ENCODE measurements at regions not wholly inside any gene's neighbourhood (a gene's known extent, or its start where the extent isn't known, plus 50 kb on each side); places are given as distances from the start of the nearest gene placed in this dataset.

DNA sequence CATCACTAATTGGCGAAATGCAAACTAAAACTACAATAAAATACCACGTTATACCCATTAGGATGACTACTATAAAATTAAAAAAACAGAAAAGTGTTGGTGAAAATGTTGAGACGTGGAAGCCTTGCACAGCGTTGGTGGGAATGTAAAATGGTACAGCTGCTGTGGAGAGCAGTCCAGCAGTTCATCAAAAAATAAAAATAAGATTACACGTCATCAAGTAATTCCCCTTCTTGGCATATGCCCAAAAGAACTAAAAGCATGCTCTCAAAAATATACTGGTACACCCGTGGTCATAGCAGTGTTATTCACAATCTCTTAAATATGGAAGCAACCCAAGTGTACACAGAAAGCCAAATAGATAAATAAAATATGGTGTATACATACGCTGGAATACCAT, 71.8 kb upstream of the NDN start:
- POLR2A ChIA-PET, result no interaction called here

DNA sequence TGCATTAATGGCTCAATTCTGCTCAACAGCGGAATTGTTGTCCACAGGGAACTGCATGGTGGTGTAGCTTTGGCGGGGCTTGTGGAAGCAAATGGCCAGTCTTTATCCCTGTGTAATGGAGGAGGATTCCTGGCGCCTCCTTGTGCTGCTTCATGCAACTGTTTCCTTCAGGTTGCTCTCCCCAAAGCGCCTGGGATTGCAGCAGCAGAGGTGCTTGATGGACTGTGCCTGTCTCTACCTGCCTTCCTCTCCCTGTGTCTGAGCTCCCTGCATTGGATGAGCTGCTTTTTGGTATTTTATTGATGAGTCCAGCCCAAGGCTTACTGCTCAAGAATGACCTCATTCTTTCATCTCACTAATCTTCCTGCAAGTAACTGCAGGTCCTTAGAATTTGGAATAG, 72.9 kb upstream of the NDN start:
- TF ChIP-seq TP53 (CRISPR knock-in tag; IDR thresholded peaks at IDR 0.05), result no peak
- TF ChIP-seq, protein P1, sequence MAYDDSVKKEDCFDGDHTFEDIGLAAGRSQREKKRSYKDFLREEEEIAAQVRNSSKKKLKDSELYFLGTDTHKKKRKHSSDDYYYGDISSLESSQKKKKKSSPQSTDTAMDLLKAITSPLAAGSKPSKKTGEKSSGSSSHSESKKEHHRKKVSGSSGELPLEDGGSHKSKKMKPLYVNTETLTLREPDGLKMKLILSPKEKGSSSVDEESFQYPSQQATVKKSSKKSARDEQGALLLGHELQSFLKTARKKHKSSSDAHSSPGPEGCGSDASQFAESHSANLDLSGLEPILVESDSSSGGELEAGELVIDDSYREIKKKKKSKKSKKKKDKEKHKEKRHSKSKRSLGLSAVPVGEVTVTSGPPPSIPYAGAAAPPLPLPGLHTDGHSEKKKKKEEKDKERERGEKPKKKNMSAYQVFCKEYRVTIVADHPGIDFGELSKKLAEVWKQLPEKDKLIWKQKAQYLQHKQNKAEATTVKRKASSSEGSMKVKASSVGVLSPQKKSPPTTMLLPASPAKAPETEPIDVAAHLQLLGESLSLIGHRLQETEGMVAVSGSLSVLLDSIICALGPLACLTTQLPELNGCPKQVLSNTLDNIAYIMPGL (CRISPR knock-in tag; IDR thresholded peaks at IDR 0.05), result no peak
- TF ChIP-seq, protein P2, sequence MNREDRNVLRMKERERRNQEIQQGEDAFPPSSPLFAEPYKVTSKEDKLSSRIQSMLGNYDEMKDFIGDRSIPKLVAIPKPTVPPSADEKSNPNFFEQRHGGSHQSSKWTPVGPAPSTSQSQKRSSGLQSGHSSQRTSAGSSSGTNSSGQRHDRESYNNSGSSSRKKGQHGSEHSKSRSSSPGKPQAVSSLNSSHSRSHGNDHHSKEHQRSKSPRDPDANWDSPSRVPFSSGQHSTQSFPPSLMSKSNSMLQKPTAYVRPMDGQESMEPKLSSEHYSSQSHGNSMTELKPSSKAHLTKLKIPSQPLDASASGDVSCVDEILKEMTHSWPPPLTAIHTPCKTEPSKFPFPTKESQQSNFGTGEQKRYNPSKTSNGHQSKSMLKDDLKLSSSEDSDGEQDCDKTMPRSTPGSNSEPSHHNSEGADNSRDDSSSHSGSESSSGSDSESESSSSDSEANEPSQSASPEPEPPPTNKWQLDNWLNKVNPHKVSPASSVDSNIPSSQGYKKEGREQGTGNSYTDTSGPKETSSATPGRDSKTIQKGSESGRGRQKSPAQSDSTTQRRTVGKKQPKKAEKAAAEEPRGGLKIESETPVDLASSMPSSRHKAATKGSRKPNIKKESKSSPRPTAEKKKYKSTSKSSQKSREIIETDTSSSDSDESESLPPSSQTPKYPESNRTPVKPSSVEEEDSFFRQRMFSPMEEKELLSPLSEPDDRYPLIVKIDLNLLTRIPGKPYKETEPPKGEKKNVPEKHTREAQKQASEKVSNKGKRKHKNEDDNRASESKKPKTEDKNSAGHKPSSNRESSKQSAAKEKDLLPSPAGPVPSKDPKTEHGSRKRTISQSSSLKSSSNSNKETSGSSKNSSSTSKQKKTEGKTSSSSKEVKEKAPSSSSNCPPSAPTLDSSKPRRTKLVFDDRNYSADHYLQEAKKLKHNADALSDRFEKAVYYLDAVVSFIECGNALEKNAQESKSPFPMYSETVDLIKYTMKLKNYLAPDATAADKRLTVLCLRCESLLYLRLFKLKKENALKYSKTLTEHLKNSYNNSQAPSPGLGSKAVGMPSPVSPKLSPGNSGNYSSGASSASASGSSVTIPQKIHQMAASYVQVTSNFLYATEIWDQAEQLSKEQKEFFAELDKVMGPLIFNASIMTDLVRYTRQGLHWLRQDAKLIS (CRISPR knock-in tag; IDR thresholded peaks at IDR 0.05; ENCODE audit: borderline replicate concordance), result no peak
- H3K4me1 Mint-ChIP-seq, result peaks cover 17% of the 10 kb centered on the region
- ATAC-seq (peak; percentile 79), DNase-seq (ENCODE audit: low spot score) (peak; percentile 28)
- H3K4me3 Mint-ChIP-seq, result no peak overlapping the region
- no peak overlapping the region for H3K27ac Mint-ChIP-seq
- peaks cover 68% of the 10 kb centered on the region for H3K9me3 Mint-ChIP-seq
- POLR2A ChIA-PET, result no interaction called here
- peaks cover 50% of the 10 kb centered on the region for H3K36me3 Mint-ChIP-seq
- CTCF ChIA-PET, result interaction anchor here (1.0 to 1.2 kb wide), 2 partner anchors 100 to 109 kb away, joined by 3 to 5 read pairs; no protein-coding TSS in a partner anchor
- peaks cover 8% of the 10 kb centered on the region for H3K27me3 Mint-ChIP-seq (ENCODE audit: low read depth)

More for the DNA sequence above, 71.8 kb upstream of the NDN start:
- ATAC-seq, result no peak
- DNase-seq (ENCODE audit: low spot score), result no peak
- TF ChIP-seq ZNF121 (CRISPR knock-in tag; IDR thresholded peaks at IDR 0.05) (no peak), TEAD4 (CRISPR knock-in tag; IDR thresholded peaks at IDR 0.05) (no peak), NFATC4 (CRISPR knock-in tag; IDR thresholded peaks at IDR 0.05) (no peak), CREM (CRISPR knock-in tag; IDR thresholded peaks at IDR 0.05) (no peak), FOXP1 (CRISPR knock-in tag; IDR thresholded peaks at IDR 0.05; ENCODE audit: borderline replicate concordance) (no peak), OVOL2 (CRISPR knock-in tag; IDR thresholded peaks at IDR 0.05; ENCODE audit: borderline replicate concordance) (no peak), CBFB (CRISPR knock-in tag; IDR thresholded peaks at IDR 0.05; ENCODE audit: low read depth) (no peak), ZNF317 (CRISPR knock-in tag; IDR thresholded peaks at IDR 0.05; ENCODE audit: borderline replicate concordance, low read depth) (no peak), ZBTB21 (CRISPR knock-in tag; IDR thresholded peaks at IDR 0.05; ENCODE audit: borderline replicate concordance) (no peak), JAZF1 (CRISPR knock-in tag; IDR thresholded peaks at IDR 0.05) (no peak), HMGA2 (CRISPR knock-in tag; IDR thresholded peaks at IDR 0.05) (no peak)
- TF ChIP-seq, protein P3, sequence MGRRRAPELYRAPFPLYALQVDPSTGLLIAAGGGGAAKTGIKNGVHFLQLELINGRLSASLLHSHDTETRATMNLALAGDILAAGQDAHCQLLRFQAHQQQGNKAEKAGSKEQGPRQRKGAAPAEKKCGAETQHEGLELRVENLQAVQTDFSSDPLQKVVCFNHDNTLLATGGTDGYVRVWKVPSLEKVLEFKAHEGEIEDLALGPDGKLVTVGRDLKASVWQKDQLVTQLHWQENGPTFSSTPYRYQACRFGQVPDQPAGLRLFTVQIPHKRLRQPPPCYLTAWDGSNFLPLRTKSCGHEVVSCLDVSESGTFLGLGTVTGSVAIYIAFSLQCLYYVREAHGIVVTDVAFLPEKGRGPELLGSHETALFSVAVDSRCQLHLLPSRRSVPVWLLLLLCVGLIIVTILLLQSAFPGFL (CRISPR knock-in tag; IDR thresholded peaks at IDR 0.05; ENCODE audit: borderline replicate concordance), result no peak
- TF ChIP-seq, protein P4, sequence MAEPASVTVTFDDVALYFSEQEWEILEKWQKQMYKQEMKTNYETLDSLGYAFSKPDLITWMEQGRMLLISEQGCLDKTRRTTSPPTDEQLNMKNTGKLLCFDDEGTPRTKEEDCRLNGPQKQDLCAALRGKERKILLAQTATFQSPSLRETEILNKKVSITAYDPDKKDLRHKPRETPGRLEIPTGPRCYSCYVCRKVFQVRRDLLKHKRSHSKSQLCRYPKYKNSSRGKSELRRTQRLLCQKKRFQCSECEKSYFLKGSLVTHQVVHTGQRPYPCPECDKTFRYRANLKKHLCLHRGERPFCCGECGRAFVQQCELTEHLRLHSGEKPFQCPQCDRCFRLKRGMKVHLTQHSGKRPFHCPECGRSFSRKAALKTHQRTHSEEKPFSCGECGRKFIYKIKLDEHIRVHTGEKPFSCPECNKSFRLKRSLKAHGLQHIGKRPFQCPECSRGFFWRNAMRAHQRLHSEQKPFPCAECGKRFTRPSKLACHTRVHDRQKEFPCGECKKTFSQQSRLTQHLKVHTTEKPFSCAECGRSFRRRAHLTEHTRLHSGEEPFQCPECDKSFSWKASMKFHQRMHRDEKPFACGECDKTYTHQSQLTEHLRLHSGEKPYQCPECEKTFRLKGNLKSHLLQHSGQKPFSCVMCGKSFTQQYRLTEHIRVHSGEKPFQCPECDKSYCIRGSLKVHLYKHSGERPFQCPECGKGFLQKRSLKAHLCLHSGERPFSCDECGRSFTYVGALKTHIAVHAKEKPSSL (CRISPR knock-in tag; conservative IDR thresholded peaks at IDR 0.05), result no peak
- TF ChIP-seq, protein P5, sequence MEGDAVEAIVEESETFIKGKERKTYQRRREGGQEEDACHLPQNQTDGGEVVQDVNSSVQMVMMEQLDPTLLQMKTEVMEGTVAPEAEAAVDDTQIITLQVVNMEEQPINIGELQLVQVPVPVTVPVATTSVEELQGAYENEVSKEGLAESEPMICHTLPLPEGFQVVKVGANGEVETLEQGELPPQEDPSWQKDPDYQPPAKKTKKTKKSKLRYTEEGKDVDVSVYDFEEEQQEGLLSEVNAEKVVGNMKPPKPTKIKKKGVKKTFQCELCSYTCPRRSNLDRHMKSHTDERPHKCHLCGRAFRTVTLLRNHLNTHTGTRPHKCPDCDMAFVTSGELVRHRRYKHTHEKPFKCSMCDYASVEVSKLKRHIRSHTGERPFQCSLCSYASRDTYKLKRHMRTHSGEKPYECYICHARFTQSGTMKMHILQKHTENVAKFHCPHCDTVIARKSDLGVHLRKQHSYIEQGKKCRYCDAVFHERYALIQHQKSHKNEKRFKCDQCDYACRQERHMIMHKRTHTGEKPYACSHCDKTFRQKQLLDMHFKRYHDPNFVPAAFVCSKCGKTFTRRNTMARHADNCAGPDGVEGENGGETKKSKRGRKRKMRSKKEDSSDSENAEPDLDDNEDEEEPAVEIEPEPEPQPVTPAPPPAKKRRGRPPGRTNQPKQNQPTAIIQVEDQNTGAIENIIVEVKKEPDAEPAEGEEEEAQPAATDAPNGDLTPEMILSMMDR (IDR thresholded peaks at IDR 0.05), result no peak
- TF ChIP-seq, protein P6, sequence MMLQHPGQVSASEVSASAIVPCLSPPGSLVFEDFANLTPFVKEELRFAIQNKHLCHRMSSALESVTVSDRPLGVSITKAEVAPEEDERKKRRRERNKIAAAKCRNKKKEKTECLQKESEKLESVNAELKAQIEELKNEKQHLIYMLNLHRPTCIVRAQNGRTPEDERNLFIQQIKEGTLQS (CRISPR knock-in tag; conservative IDR thresholded peaks at IDR 0.05), result no peak
- peaks cover 8% of the 10 kb centered on the region for H3K27me3 Mint-ChIP-seq (ENCODE audit: low read depth)
- no peak overlapping the region for H3K4me3 Mint-ChIP-seq
- CTCF ChIA-PET, result no interaction called here
- H3K9me3 Mint-ChIP-seq, result peaks cover 61% of the 10 kb centered on the region
- H3K36me3 Mint-ChIP-seq, result peaks cover 46% of the 10 kb centered on the region
- H3K4me1 Mint-ChIP-seq, result peaks cover 17% of the 10 kb centered on the region
- no peak overlapping the region for H3K27ac Mint-ChIP-seq
